ENCODE measurements at regions not wholly inside any gene's neighbourhood (a gene's known extent, or its start where the extent isn't known, plus 50 kb on each side); places are given as distances from the start of the nearest gene placed in this dataset.

DNA sequence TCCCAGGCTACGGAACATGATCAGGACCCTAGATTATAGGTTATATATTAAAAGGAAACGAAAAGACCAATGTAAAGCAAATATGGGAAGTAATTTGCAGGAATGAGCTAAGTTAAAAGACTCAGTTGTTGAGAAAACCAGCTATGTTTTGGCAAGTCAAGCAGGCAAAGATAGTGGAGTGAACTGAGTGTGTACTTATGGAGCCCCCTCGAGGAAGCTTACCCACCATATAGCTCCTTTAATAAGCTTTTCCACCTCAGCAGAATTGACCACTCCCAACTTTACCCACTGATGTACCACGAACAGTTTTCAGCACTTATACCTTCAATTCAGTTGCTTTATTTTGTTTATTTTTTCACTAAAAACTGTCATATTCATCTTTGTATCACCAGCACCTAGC lies 57.3 kb upstream of the PJA2 start:
- POLR2A ChIA-PET = no interaction called here
- Histone ChIP-seq H3K4me3 (ENCODE audit: low read depth, low read length) (no peak overlapping the region), H3K27ac (ENCODE audit: extremely low read depth, low read depth, low read length) (no peak overlapping the region), H3K9me3 (ENCODE audit: control insufficient read depth, insufficient read depth, low read depth, low read length) (no peaks in the 10 kb centered on the region; the same call in 1 of the 2 replicates), H3K36me3 (ENCODE audit: control insufficient read depth in 2 of 2, insufficient read depth in 1 of 2, low read length in 2 of 2) (no peaks in the 10 kb centered on the region), H3K4me1 (ENCODE audit: control insufficient read depth, insufficient read depth, low read length) (peaks cover 3% of the 10 kb centered on the region; the same call in 1 of the 2 replicates)
- TF ChIP-seq ZNF473 (tag by site-specific recombination; IDR thresholded peaks at IDR 0.05) = no peak
- no peak for TF ChIP-seq ZNF654 (tag by site-specific recombination; IDR thresholded peaks at IDR 0.05; ENCODE audit: low read depth)
- no peak for TF ChIP-seq ZNF354C (tag by site-specific recombination; IDR thresholded peaks at IDR 0.05; ENCODE audit: borderline replicate concordance, low read depth)
- CTCF ChIA-PET = interaction anchor here (0.6 to 1.3 kb wide), 3 partner anchors 57 to 786 kb away, joined by 3 to 5 read pairs (median 4); partner anchors contain the start of gene PJA2
